WTC11 (cell line): ENCODE measurements at regions not wholly inside any gene's neighbourhood (a gene's known extent, or its start where the extent isn't known, plus 50 kb on each side); places are given as distances from the start of the nearest gene placed in this dataset.

Experiments used
- ATAC-seq: fragments of 200-7000 bp; cut with Tn5 transposase; 2 replicates; pipeline ENCODE4 v1.10.0; 2021; ENCODE audit warnings: mild to moderate bottlenecking, moderate library complexity
- CTCF ChIA-PET: fragments of 300-600 bp; sonication (Branson Sonifier 250); formaldehyde crosslinking; loops from one replicate; lab custom pipeline; 2021; ENCODE audit warnings: antibody characterized with exemption; lab: Charles Lee
- POLR2A ChIA-PET: fragments of 350-600 bp; sonication (Branson Sonifier 250); formaldehyde crosslinking; loops from one replicate; lab custom pipeline; 2021; ENCODE audit warnings: antibody characterized with exemption; lab: Charles Lee
- DNase-seq: peaks from one replicate; pipeline ENCODE4 v3.0.0; 2021; ENCODE audit warnings: low spot score
- H3K27ac Mint-ChIP-seq: 2 replicates; pipeline ENCODE4 v1.8.0; 2021; ENCODE audit warnings: mixed read lengths
- H3K27me3 Mint-ChIP-seq: 2 replicates; pipeline ENCODE4 v1.8.0; 2021; ENCODE audit warnings: low read depth, mild to moderate bottlenecking, moderate library complexity, mixed read lengths
- H3K36me3 Mint-ChIP-seq: 2 replicates; pipeline ENCODE4 v1.8.0; 2021; ENCODE audit warnings: mixed read lengths
- H3K4me1 Mint-ChIP-seq: 2 replicates; pipeline ENCODE4 v1.8.0; 2022; ENCODE audit warnings: mixed read lengths
- H3K4me3 Mint-ChIP-seq: 2 replicates; pipeline ENCODE4 v1.8.0; 2021; ENCODE audit warnings: mild to moderate bottlenecking, moderate library complexity, mixed read lengths
- H3K9me3 Mint-ChIP-seq: 2 replicates; pipeline ENCODE4 v1.8.0; 2021; ENCODE audit warnings: mixed read lengths
- ARID4B ChIP-seq: sonication (generic); formaldehyde crosslinking; IDR thresholded peaks from 2 replicates; pipeline ENCODE4 v1.8.0; 2023; ENCODE audit warnings: missing genetic modification reagents, mild to moderate bottlenecking, borderline replicate concordance
- ATF2 ChIP-seq: sonication (generic); formaldehyde crosslinking; IDR thresholded peaks from 2 replicates; pipeline ENCODE4 v1.8.1; 2022; ENCODE audit warnings: low read depth, missing genetic modification reagents, borderline replicate concordance
- CDX4 ChIP-seq: fragments of 250-450 bp; sonication (Bioruptor Pico); IDR thresholded peaks from 2 replicates; pipeline ENCODE4 v1.9.0; 2021; ENCODE audit warnings: moderate library complexity, mild to moderate bottlenecking, inconsistent platforms, borderline replicate concordance
- CTCF ChIP-seq: fragments of 200-600 bp; IDR thresholded peaks from 2 replicates; pipeline ENCODE4 v1.8.0; 2022; ENCODE audit warnings: antibody characterized with exemption
- E2F5 ChIP-seq: sonication (generic); formaldehyde crosslinking; IDR thresholded peaks from 2 replicates; pipeline ENCODE4 v1.8.1; 2022; ENCODE audit warnings: mild to moderate bottlenecking, moderate library complexity, missing genetic modification reagents
- GRHL2 ChIP-seq: fragments of 250-450 bp; sonication (Bioruptor Pico); IDR thresholded peaks from 2 replicates; pipeline ENCODE4 v1.8.0; 2022; ENCODE audit warnings: mild to moderate bottlenecking, moderate library complexity; ENCODE audit not compliant: insufficient replicate concordance, severe bottlenecking
- GTF2I ChIP-seq: fragments of 250-450 bp; sonication (Bioruptor Pico); conservative IDR thresholded peaks from 2 replicates; pipeline ENCODE4 v1.4.0; 2021; ENCODE audit warnings: mild to moderate bottlenecking
- HMGA2 ChIP-seq: fragments of 250-450 bp; sonication (Bioruptor Pico); IDR thresholded peaks from 2 replicates; pipeline ENCODE4 v1.4.0; 2021; ENCODE audit warnings: mild to moderate bottlenecking, moderate library complexity
- JAZF1 ChIP-seq: fragments of 250-450 bp; sonication (Bioruptor Pico); IDR thresholded peaks from 2 replicates; pipeline ENCODE4 v1.9.0; 2021; ENCODE audit warnings: moderate library complexity, mild to moderate bottlenecking, inconsistent platforms
- MAX ChIP-seq: sonication (generic); formaldehyde crosslinking; IDR thresholded peaks from 2 replicates; pipeline ENCODE4 v1.8.0; 2022; ENCODE audit warnings: mild to moderate bottlenecking, missing genetic modification reagents
- MYBL2 ChIP-seq: sonication (generic); formaldehyde crosslinking; IDR thresholded peaks from 2 replicates; pipeline ENCODE4 v1.8.1; 2023; ENCODE audit warnings: mild to moderate bottlenecking, moderate library complexity, missing genetic modification reagents
- NR3C1 ChIP-seq: sonication (generic); formaldehyde crosslinking; conservative IDR thresholded peaks from 2 replicates; pipeline ENCODE4 v1.8.1; 2023; ENCODE audit warnings: low read depth, mild to moderate bottlenecking, missing genetic modification reagents
- OVOL2 ChIP-seq: fragments of 250-450 bp; sonication (Bioruptor Pico); IDR thresholded peaks from 2 replicates; pipeline ENCODE4 v1.9.0; 2021; ENCODE audit warnings: mild to moderate bottlenecking, borderline replicate concordance
- SMAD3 ChIP-seq: sonication (generic); formaldehyde crosslinking; IDR thresholded peaks from 2 replicates; pipeline ENCODE4 v1.8.0; 2022; ENCODE audit warnings: missing genetic modification reagents, mild to moderate bottlenecking, borderline replicate concordance
- USF2 ChIP-seq: sonication (generic); formaldehyde crosslinking; IDR thresholded peaks from 2 replicates; pipeline ENCODE4 v1.8.1; 2023; ENCODE audit warnings: mild to moderate bottlenecking, missing genetic modification reagents, moderate library complexity
- ZNF121 ChIP-seq: sonication (generic); formaldehyde crosslinking; IDR thresholded peaks from 2 replicates; pipeline ENCODE4 v1.8.0; 2023; ENCODE audit warnings: missing genetic modification reagents
- ZNF423 ChIP-seq: fragments of 250-450 bp; sonication (Bioruptor Pico); IDR thresholded peaks from 2 replicates; pipeline ENCODE4 v2.1.2; 2022; ENCODE audit warnings: mild to moderate bottlenecking, moderate library complexity

GRCh38 chr13:72146816-72147215, 279.8 kb upstream of the DACH1 start:
- TF ChIP-seq ARID4B: no peak
- no peak for TF ChIP-seq MYBL2 (CRISPR knock-in tag)
- TF ChIP-seq ZNF121: no peak
- TF ChIP-seq GRHL2 (CRISPR knock-in tag): no peak
- TF ChIP-seq, all 79 proteins: peak for 0
- ATAC-seq: no peak
- no peaks in the 10 kb centered on the region for H3K36me3 Mint-ChIP-seq
- ChIA-PET CTCF (no interaction called here), POLR2A (no interaction called here)
- no peaks in the 10 kb centered on the region for H3K9me3 Mint-ChIP-seq
- no peaks in the 10 kb centered on the region for H3K27me3 Mint-ChIP-seq
- peaks cover 48% of the 10 kb centered on the region for H3K4me1 Mint-ChIP-seq
- DNase-seq: no peak
- H3K27ac Mint-ChIP-seq: no peak overlapping the region
- no peak overlapping the region for H3K4me3 Mint-ChIP-seq

GRCh38 chr13:72145383-72145782, 278.4 kb upstream of the DACH1 start:
- ChIA-PET CTCF (no interaction called here), POLR2A (interaction anchor here (0.6 kb wide), 1 partner anchor 479 kb away, joined by 6 read pairs; no protein-coding TSS in a partner anchor)
- no peak for DNase-seq
- Mint-ChIP-seq H3K9me3 (no peaks in the 10 kb centered on the region), H3K36me3 (no peaks in the 10 kb centered on the region), H3K27ac (no peak overlapping the region), H3K4me1 (peaks cover 41% of the 10 kb centered on the region), H3K27me3 (no peaks in the 10 kb centered on the region), H3K4me3 (no peak overlapping the region)
- ATAC-seq: no peak
- no peak for TF ChIP-seq SMAD3 (CRISPR knock-in tag)
- TF ChIP-seq ATF2 (CRISPR knock-in tag): no peak
- TF ChIP-seq CDX4 (CRISPR knock-in tag): no peak
- no peak for TF ChIP-seq ZNF423 (CRISPR knock-in tag)
- TF ChIP-seq E2F5 (CRISPR knock-in tag): no peak
- TF ChIP-seq GTF2I: no peak
- no peak for TF ChIP-seq OVOL2 (CRISPR knock-in tag)
- TF ChIP-seq HMGA2: no peak
- no peak for TF ChIP-seq ZNF121
- no peak for TF ChIP-seq MAX (CRISPR knock-in tag)

GRCh38 chr13:72144636-72145035, 277.6 kb upstream of the DACH1 start:
- no peak for ATAC-seq
- Mint-ChIP-seq H3K4me3 (no peak overlapping the region), H3K36me3 (no peaks in the 10 kb centered on the region), H3K9me3 (no peaks in the 10 kb centered on the region), H3K27me3 (no peaks in the 10 kb centered on the region), H3K27ac (no peak overlapping the region), H3K4me1 (peaks cover 37% of the 10 kb centered on the region)
- TF ChIP-seq CTCF (no peak), NR3C1 (CRISPR knock-in tag) (no peak), JAZF1 (no peak), USF2 (CRISPR knock-in tag) (no peak)
- DNase-seq: no peak
- CTCF ChIA-PET: no interaction called here
- POLR2A ChIA-PET: interaction anchor here (0.6 kb wide), 1 partner anchor 479 kb away, joined by 6 read pairs; no protein-coding TSS in a partner anchor
